ENCODE measurements at regions not wholly inside any gene's neighbourhood (a gene's known extent, or its start where the extent isn't known, plus 50 kb on each side); places are given as distances from the start of the nearest gene placed in this dataset.
"Not testable (repeated sequence)": the region's sequence is repeated elsewhere in the genome, so short reads cannot be mapped to it uniquely, and the experiment has no call there.

DNA sequence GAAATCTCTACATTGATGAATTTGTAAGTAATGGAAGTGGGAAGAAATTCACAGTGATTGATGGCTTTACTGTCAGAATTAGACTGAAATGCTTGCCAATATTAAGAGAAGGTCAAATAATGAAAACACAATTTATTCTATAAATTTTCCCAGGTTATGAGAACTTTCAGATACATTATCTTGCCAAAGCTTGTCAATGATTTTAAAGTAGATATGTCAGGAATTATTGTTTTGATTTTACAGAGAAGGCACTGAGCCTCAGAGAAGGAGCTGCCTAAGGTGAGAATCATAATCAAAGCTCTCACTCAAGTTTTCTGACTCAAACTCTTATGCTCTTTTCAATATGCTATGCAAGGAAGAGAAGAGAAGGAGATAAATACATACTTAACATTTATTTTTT is 564.0 kb upstream of the RGMB start:
- no peak overlapping the region for H3K27ac Mint-ChIP-seq
- no peaks in the 10 kb centered on the region for H3K9me3 Mint-ChIP-seq
- TF ChIP-seq, protein P1, sequence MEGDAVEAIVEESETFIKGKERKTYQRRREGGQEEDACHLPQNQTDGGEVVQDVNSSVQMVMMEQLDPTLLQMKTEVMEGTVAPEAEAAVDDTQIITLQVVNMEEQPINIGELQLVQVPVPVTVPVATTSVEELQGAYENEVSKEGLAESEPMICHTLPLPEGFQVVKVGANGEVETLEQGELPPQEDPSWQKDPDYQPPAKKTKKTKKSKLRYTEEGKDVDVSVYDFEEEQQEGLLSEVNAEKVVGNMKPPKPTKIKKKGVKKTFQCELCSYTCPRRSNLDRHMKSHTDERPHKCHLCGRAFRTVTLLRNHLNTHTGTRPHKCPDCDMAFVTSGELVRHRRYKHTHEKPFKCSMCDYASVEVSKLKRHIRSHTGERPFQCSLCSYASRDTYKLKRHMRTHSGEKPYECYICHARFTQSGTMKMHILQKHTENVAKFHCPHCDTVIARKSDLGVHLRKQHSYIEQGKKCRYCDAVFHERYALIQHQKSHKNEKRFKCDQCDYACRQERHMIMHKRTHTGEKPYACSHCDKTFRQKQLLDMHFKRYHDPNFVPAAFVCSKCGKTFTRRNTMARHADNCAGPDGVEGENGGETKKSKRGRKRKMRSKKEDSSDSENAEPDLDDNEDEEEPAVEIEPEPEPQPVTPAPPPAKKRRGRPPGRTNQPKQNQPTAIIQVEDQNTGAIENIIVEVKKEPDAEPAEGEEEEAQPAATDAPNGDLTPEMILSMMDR (IDR thresholded peaks at IDR 0.05; ENCODE audit: unreplicated experiment in 3 of 3), result no peak
- H3K27me3 Mint-ChIP-seq (ENCODE audit: low read depth), result no peaks in the 10 kb centered on the region
- no peak overlapping the region for H3K4me3 Mint-ChIP-seq
- peaks cover 13% of the 10 kb centered on the region for H3K4me1 Mint-ChIP-seq
- no peaks in the 10 kb centered on the region for H3K36me3 Mint-ChIP-seq (ENCODE audit: low read depth)

DNA sequence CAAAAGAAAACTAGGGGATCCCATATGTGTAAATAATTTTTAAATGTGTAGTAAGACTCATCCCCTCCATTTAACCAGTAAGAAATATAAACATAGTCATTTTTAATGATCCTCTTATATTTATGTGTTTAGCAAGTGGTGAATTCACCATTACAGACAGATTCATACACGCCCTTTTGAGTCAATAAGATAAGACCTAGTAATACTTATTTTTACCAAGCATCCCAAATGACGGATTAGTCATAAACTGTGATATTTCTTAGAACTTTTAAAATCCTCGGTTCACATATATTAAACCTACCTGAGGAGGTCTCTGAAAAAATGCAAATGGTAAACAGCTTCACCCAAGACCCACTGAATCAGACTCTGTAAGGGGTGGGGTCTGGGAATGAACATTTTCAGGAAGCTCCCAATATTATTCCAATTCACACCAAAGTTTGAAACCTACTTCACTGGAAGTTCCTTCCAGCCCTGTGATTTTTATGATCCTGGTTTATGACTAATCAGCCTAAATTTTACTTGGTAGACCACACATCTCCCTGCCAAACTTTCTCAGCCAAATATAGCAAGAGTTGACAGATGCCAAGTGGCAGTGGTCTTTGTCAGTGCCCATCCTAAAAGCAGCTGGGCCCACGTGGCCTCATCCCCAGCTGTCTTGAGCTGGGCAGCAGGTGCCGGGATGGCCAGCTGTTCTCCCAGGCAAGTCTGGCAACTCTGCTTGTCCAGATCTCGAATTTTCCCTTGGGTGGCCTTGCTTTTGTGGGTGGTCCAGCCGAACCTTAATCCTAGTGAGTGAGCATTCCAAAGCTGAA is 559.0 kb upstream of the RGMB start:
- H3K4me1 Mint-ChIP-seq, result peaks cover 18% of the 10 kb centered on the region
- TF ChIP-seq, protein P1 (IDR thresholded peaks at IDR 0.05; ENCODE audit: unreplicated experiment in 3 of 3), result no peak
- no peak overlapping the region for H3K4me3 Mint-ChIP-seq
- H3K27me3 Mint-ChIP-seq (ENCODE audit: low read depth), result no peaks in the 10 kb centered on the region
- H3K9me3 Mint-ChIP-seq, result no peaks in the 10 kb centered on the region
- H3K36me3 Mint-ChIP-seq (ENCODE audit: low read depth), result no peaks in the 10 kb centered on the region
- peak overlapping the region in 2 of 3 experiments; percentile 45 to 48 for H3K27ac Mint-ChIP-seq

DNA sequence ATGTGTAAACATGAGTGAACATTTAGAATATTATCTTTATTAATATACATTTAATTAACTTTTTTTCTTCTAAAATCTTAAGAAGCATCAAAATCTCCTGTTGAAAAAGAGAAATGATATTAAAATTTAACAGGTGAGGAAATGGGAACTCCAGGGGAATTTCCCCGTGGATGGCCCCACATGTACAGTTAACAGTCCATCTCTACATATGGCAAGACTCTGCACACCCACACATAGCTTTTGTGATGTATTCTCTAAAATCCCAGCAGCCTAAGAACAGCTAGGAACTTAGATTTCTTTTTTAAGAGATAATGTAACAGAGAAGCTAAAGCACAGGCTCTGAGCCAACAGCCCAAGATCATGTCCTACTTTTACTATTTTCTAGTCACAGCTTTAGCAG is 556.3 kb upstream of the RGMB start:
- no peak overlapping the region for H3K4me3 Mint-ChIP-seq
- H3K27ac Mint-ChIP-seq, result no peak overlapping the region
- H3K27me3 Mint-ChIP-seq (ENCODE audit: low read depth), result no peaks in the 10 kb centered on the region
- no peaks in the 10 kb centered on the region for H3K9me3 Mint-ChIP-seq
- peaks cover 18% of the 10 kb centered on the region for H3K4me1 Mint-ChIP-seq
- no peaks in the 10 kb centered on the region for H3K36me3 Mint-ChIP-seq (ENCODE audit: low read depth)
- TF ChIP-seq, protein P1 (IDR thresholded peaks at IDR 0.05; ENCODE audit: unreplicated experiment in 3 of 3), result no peak

DNA sequence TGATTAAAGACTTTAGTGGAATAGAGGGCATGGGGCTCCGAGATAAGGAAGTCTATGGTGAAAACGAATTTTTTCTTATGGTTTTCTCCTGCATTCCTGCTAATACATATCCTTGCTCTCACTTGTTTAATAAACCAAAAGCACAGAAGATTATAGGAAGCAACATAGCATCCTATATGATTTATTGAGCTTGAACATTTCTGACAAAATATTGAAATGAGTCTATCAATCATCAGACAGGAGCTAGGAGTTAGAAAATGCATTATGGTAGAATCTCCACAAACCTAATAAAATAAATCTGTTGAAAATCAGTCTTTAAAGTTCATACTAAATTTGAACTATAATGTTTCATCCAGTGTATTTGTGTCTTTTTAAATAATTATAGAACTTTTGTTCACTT is 554.6 kb upstream of the RGMB start:
- Mint-ChIP-seq H3K4me3 (no peak overlapping the region), H3K27me3 (ENCODE audit: low read depth) (no peaks in the 10 kb centered on the region)

DNA sequence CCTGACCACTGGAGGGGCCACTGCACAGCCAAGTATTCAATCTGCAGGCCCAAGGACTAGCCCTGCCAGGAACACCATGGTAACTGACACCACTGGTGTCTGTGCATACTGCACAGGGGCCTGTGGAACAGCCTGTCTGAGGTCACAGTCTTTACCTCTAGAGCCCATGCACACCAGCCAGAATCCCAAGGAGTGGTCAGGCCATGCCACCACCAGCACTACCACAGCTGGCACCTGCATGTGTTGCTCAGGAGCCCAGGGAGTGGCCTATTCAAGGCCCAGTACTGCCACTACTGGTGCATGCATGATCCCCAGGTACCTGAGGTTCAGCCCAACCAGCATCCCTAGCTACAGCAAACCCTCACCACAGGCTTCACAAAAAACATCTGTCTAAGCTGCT is 546.0 kb upstream of the RGMB start:
- Mint-ChIP-seq H3K27ac (no peak overlapping the region), H3K4me3 (no peak overlapping the region), H3K27me3 (ENCODE audit: low read depth) (no peaks in the 10 kb centered on the region), H3K36me3 (ENCODE audit: low read depth) (no peaks in the 10 kb centered on the region), H3K4me1 (no peaks in the 10 kb centered on the region), H3K9me3 (peaks cover 26% of the 10 kb centered on the region)
- TF ChIP-seq, protein P1 (IDR thresholded peaks at IDR 0.05; ENCODE audit: unreplicated experiment in 3 of 3), result no peak

More for the DNA sequence above, 554.6 kb upstream of the RGMB start:
- Mint-ChIP-seq H3K9me3 (peaks cover 5% of the 10 kb centered on the region), H3K36me3 (ENCODE audit: low read depth) (no peaks in the 10 kb centered on the region), H3K4me1 (peaks cover 13% of the 10 kb centered on the region), H3K27ac (no peak overlapping the region)
- TF ChIP-seq, protein P1 (IDR thresholded peaks at IDR 0.05; ENCODE audit: unreplicated experiment in 3 of 3), result no peak

DNA sequence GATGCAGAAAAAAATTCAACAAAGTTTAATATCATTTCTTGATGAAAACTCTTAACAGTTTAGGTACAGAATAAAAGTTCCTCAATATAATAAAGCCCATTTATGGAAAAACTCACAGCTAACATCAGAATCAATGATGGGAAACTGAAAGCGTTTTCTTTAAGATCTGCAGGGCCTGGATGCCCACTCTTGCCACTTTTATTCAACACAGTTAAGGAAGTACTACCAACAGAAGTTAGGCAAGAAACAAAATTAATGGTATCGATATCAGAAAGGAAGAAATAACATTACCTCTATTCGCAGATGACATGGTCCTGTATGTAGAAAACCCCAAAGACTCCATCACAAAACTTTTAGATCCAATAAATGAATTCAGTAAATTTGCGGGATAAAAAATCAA is 542.4 kb upstream of the RGMB start:
- H3K36me3 Mint-ChIP-seq (ENCODE audit: low read depth), result no peaks in the 10 kb centered on the region

DNA sequence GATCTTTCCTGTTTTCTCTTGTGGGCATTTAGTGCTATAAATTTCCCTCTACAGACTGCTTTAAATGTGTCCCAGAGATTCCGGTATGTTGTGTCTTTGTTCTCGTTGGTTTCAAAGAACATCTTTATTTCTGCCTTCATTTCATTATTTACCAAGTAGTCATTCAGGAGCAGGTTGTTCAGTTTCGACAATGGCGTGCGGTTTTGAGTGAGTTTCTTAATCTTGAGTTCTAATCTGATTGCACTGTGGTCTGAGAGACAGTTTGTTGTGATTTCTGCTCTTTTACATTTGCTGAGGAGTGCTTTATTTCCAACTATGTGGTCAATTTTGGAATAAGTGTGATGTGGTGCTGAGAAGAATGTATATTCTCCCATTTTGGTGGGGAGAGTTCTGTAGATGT is 535.7 kb upstream of the RGMB start:
- peaks cover 30% of the 10 kb centered on the region for H3K9me3 Mint-ChIP-seq
- H3K36me3 Mint-ChIP-seq (ENCODE audit: low read depth); H3K27me3 Mint-ChIP-seq (ENCODE audit: low read depth); H3K27ac Mint-ChIP-seq; H3K4me1 Mint-ChIP-seq; H3K4me3 Mint-ChIP-seq: not testable (repeated sequence)

More for the DNA sequence above, 542.4 kb upstream of the RGMB start:
- no peak overlapping the region for H3K4me3 Mint-ChIP-seq
- H3K27me3 Mint-ChIP-seq (ENCODE audit: low read depth), result no peaks in the 10 kb centered on the region
- peaks cover 27% of the 10 kb centered on the region for H3K9me3 Mint-ChIP-seq
- H3K4me1 Mint-ChIP-seq, result no peaks in the 10 kb centered on the region
- H3K27ac Mint-ChIP-seq, result no peak overlapping the region
- TF ChIP-seq, protein P1 (IDR thresholded peaks at IDR 0.05; ENCODE audit: unreplicated experiment in 3 of 3), result no peak
